ENCODE measurements at regions not wholly inside any gene's neighbourhood (a gene's known extent, or its start where the extent isn't known, plus 50 kb on each side); places are given as distances from the start of the nearest gene placed in this dataset.

- H3K4me3 Mint-ChIP-seq (ENCODE audit: unreplicated experiment): no peak overlapping the region
- no peak for TF ChIP-seq CTCF (IDR thresholded peaks at IDR 0.05)
- no peaks in the 10 kb centered on the region for H3K9me3 Mint-ChIP-seq (ENCODE audit: low read depth)
- no peak for DNase-seq (ENCODE audit: low spot score)
- H3K4me1 Mint-ChIP-seq (ENCODE audit: low read depth): peaks cover 31% of the 10 kb centered on the region
- no peaks in the 10 kb centered on the region for H3K36me3 Mint-ChIP-seq (ENCODE audit: low read depth)
- no peak overlapping the region for H3K27ac Mint-ChIP-seq (ENCODE audit: unreplicated experiment)
- no peaks in the 10 kb centered on the region for H3K27me3 Mint-ChIP-seq (ENCODE audit: low read depth)
These were observed 273.5 kb upstream of the PTGER4 start for GRCh38 chr5:40405996-40406740.

GRCh38 chr5:40405230-40405629 lies 274.5 kb upstream of the PTGER4 start:
- Mint-ChIP-seq H3K27me3 (ENCODE audit: low read depth) (no peaks in the 10 kb centered on the region), H3K27ac (ENCODE audit: unreplicated experiment) (no peak overlapping the region), H3K9me3 (ENCODE audit: low read depth) (no peaks in the 10 kb centered on the region), H3K4me3 (ENCODE audit: unreplicated experiment) (no peak overlapping the region), H3K36me3 (ENCODE audit: low read depth) (no peaks in the 10 kb centered on the region), H3K4me1 (ENCODE audit: low read depth) (peaks cover 28% of the 10 kb centered on the region)
- TF ChIP-seq CTCF (IDR thresholded peaks at IDR 0.05): no peak
- DNase-seq (ENCODE audit: low spot score): no peak

- H3K27ac Mint-ChIP-seq (ENCODE audit: unreplicated experiment): no peak overlapping the region
- H3K27me3 Mint-ChIP-seq (ENCODE audit: low read depth): no peaks in the 10 kb centered on the region
- no peak for TF ChIP-seq CTCF (IDR thresholded peaks at IDR 0.05)
- peaks cover 30% of the 10 kb centered on the region for H3K4me1 Mint-ChIP-seq (ENCODE audit: low read depth)
- H3K4me3 Mint-ChIP-seq (ENCODE audit: unreplicated experiment): no peak overlapping the region
- no peaks in the 10 kb centered on the region for H3K9me3 Mint-ChIP-seq (ENCODE audit: low read depth)
- no peaks in the 10 kb centered on the region for H3K36me3 Mint-ChIP-seq (ENCODE audit: low read depth)
- DNase-seq (ENCODE audit: low spot score): no peak
These were observed 275.1 kb upstream of the PTGER4 start for GRCh38 chr5:40404613-40405012.

GRCh38 chr5:40402007-40402364 lies 277.7 kb upstream of the PTGER4 start:
- Mint-ChIP-seq H3K36me3 (ENCODE audit: low read depth) (no peaks in the 10 kb centered on the region), H3K9me3 (ENCODE audit: low read depth) (no peaks in the 10 kb centered on the region), H3K4me1 (ENCODE audit: low read depth) (peaks cover 34% of the 10 kb centered on the region), H3K27ac (ENCODE audit: unreplicated experiment) (no peak overlapping the region), H3K27me3 (ENCODE audit: low read depth) (no peaks in the 10 kb centered on the region), H3K4me3 (ENCODE audit: unreplicated experiment) (no peak overlapping the region)
- DNase-seq (ENCODE audit: low spot score): no peak
- no peak for TF ChIP-seq CTCF (IDR thresholded peaks at IDR 0.05)

GRCh38 chr5:40401284-40402006 lies 278.3 kb upstream of the PTGER4 start:
- Mint-ChIP-seq H3K36me3 (ENCODE audit: low read depth) (no peaks in the 10 kb centered on the region), H3K4me1 (ENCODE audit: low read depth) (peaks cover 34% of the 10 kb centered on the region), H3K27ac (ENCODE audit: unreplicated experiment) (peak overlapping the region; percentile 42), H3K27me3 (ENCODE audit: low read depth) (no peaks in the 10 kb centered on the region), H3K9me3 (ENCODE audit: low read depth) (no peaks in the 10 kb centered on the region), H3K4me3 (ENCODE audit: unreplicated experiment) (no peak overlapping the region)
- no peak for TF ChIP-seq CTCF (IDR thresholded peaks at IDR 0.05)
- DNase-seq (ENCODE audit: low spot score): no peak
